ENCODE measurements at regions not wholly inside any gene's neighbourhood (a gene's known extent, or its start where the extent isn't known, plus 50 kb on each side); places are given as distances from the start of the nearest gene placed in this dataset.
"Not testable (repeated sequence)": the region's sequence is repeated elsewhere in the genome, so short reads cannot be mapped to it uniquely, and the experiment has no call there.

DNA sequence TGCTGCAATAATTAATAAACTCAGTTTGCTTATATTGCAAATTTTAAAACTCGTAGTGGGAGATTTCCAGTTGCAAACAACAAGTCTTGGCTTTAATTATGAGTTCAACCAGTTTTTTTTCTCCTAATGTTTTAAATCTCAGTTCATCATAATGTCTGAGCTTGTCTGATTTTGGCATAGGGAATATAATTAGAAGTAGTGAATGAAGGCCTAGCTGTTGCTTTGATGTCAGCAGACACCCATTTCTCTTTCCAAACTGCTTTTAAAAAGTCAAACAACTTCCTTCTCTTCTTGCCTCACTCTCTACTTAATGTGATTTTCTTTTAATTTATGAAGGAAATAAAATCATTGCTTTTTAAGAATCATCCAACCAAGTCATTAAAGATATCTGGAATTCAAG, 1462.1 kb downstream of the DPP10 start:
- DNase-seq, result no peak

DNA sequence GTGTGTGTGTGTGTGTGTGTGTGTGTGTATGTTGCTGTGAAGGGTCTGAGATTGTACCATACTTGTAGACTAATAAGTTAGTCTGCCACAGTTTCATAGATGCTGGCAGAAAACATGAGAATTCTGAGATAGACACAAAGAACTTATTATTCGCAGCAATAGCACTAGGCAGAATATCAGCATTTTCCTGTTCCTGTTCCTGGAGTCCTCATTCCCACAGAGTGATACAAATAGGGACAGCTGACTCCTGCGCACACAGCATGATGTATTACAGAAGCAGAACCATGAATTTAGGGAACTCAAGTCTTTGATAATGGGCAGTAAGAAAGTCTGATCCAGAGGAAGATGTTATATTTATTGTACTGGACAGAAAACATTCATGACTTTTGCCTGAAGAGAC, 1466.3 kb downstream of the DPP10 start:
- DNase-seq, result no peak

DNA sequence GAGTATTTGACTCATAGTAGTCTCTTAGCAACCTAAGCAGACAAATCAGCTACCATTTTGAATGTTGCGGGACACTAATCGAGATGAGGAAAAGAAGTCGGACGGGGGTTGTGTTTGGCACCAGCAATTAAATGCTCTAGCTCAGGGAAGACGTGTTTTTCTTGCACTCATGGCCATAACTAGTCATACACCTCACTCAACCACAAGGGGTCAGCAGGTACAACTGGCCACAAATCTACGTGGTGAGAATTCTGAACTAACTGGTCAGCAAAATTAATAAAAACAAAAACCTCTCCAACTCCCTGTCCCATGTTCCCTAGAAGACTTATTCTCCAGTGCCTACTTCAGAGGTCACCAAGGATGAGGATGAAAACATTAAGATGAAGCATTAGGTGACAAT, 1467.8 kb downstream of the DPP10 start:
- peak in 1 of 2 experiments; percentile 16 for DNase-seq

DNA sequence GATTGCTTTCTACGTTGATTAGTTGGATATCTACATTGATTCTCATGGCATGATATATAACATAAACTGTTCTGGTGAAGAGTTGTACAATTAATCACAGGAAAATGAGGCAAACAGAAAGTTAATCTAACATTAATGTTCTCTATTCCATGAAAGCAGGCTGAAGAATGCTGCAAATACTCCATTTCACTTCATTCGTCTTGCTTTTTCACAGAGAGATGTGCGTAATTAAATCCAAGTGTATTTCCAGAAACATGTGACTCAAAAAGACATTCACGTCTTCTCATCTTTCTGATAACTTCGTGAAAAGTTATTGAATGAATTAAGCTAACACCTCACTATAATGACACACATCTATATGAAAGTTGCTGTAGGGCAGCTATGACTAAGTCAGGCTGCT, 1471.5 kb downstream of the DPP10 start:
- DNase-seq, result no peak

DNA sequence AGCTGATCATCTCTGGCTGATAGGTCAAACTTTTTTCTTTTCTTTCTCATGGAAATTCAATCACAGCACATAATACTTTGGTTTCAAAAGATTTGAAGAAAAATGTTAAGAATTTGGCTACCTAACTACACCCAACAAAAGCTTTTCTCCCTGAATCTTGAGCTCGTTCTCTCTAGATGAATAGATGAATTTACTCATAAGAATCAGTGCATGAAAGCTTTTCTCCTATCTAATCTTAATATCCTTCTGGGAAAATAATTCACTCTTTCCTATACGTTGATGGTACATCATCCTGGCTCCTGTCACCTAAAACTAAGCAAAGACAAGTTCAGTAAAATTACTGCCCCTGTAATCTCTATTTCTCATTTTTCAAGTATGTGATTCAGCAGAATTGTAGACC, 1479.1 kb downstream of the DPP10 start:
- DNase-seq, result no peak

DNA sequence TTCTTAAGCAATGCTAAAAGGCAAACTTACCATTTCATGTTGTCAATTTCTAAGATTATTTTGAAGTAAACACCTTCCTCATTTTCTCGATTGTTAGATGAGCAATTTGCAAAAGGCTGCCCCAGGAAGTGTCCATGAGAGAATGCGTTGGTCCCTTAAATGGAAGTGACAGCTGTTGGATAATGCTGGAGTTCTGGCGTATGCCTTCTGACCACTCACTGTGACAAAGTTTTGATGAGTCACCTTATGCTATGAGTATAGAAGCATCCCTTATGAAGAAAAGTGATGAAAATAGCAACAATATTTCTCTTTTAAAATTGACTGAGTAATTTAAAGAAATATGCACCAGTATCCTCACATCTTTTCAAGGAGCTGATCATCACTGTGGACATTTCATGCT, 1497.5 kb downstream of the DPP10 start:
- DNase-seq, result no peak

DNA sequence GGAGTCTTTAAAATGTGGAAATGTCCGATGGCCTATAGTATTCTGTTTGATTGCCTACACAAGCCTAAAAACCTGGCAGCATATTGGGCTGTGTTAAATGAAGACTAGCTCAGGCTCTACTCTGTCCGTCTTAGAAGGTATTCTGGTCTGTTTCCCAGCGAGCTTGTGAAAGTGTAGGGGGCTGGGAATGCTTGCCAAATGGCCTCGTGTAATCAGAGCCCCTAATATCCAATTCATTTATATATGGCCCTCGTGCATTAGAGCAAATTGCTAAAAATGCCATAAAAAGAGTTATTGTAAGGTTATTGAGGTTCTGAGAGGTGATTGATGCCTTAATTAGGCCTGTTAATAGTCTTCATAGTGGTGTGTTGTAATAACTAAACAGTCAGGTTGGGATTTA, 1500.4 kb downstream of the DPP10 start:
- DNase-seq, result no peak

DNA sequence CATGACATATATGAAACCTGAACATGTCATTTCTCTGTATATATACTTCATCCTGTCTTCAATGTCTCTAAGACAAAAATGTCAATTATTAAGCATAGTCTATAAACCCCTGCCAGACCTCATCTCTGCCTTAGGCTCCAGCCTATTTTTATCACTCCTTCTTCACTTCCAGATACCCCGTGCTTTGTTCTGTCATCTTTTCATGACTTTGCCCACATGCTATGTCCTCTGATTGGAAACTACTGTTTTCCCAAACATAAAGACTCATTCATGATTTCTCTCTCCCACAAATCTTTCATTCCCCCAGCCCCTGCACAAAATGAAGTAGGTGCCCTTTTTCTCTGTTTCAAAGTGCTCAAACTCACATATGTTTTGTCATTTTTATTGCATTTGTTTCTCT, 1503.9 kb downstream of the DPP10 start:
- DNase-seq, result no peak

DNA sequence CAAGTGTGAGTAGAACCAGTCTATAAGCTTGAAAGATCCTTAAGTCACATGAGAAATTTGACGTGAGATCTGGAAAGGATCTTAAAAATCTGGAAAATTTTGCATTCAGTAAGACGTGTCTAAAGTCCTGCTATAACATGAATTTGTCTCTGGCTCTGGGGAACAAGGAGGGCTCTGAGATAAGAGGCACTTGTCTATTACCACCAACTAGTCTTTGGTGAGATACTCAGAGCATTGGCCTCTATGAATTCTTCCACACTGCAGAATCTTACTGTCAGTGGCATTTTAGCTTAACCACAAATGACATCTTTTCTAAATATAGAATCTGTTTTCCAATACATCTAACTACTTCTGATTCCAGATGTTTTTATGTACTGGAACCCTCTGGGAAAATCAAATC, 1504.5 kb downstream of the DPP10 start:
- DNase-seq, result no peak

DNA sequence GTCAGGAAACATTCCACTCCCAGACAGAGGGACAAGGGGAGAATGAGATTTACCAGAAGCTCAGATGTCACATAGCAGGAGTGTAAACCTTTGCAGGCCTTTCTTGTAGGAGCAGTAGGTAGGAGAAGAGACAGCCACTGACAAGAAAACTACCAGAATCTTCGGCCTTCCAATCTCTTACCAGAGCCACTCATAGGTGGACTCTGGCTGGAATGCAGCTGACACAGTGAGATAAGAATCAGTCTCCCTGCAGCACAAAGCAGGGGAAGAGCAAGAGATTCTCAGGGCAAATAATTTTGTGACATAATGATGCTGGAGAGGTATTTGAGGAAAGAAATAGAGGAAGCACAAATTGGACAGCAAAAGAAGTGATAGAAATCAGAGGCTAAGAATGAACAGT, 1534.5 kb downstream of the DPP10 start:
- no peak for DNase-seq

DNA sequence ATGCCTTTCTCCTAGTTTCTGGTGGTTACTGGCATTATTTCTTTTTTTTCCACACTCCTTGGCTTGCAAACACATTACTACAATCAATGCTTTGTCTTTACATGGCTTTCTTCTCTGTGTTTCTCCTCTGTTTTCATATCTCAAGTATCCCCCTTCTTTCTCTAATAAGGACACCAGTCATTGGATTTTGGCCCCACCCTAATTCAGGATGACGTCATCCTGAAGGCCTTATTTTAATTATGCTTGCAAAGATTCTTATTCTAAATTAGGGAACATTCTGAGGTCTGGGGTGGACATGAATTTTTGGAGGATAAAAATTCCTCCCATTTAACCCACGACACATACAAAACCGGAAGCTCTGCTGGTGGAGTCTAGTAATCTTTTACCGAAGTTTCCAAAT, 1556.6 kb downstream of the DPP10 start:
- DNase-seq, result no peak

DNA sequence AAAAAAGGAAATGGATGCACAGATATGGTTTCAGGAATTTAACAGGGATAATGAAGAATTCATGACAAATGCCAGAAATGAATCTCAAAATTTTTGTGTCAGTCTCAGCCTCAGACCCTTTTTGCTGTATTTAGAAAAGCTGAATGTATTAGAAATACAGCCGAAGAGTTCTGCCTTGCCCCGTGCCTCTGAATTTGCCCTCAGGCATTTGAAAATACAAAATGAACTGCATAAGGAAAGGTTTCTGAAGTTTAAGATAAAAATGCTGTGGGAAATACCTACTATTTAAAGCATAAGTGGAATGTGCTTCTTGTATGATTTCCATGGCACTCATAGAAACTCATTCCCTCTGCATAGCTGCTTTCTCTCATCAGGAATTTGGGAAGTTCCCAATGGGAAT, 1580.6 kb downstream of the DPP10 start:
- DNase-seq, result no peak

DNA sequence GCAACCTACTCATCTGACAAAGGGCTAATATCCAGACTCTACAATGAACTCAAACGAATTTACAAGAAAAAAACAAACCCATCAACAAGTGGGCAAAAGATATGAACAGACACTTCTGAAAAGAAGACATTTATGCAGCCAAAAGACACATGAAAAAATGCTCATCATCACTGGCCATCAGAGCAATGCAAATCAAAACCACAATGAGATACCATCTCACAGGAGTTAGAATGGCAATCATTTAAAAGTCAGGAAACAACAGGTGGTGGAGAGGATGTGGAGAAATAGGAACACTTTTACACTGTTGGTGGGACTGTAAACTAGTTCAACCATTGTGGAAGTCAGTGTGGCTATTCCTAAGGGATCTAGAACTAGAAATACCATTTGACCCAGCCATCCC, 1596.3 kb downstream of the DPP10 start:
- DNase-seq, result not testable (repeated sequence)

DNA sequence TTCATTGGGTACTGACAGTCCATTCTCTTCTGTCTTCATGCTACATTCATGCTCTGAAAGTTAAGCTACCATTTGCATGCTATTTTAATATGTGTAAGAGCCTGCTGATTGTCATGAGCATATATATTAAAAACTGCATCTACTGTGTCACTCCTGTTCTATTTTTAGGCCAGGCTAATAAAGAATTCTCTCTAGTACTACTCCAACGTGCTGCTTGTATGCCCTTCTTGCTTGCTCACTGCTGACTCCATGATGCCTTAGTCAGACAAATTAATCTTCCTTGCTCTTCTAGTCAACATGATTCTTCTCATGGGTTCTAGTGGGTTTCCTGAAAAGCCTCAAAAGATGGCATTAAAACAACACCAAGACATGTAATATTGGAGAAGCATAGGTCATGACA, 1600.1 kb downstream of the DPP10 start:
- no peak for DNase-seq

DNA sequence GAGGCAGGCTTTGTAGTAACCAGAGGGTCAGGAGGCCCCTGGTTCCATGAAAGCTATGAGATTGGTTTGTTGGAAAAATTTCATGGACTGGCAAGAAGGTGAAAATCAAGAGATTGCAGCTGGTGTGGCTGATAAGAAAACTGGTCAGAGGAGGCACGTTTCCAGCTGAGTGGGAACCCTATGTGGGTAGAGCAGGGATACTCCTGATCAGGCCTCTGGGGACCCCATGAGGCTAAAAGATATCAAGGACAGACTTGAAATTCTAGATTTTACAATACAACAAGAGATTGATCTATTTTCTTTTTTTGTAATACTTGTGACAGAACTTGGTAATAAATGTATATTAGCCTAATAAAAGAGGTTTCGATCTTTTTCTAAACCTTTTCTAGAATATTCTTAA, 1615.1 kb downstream of the DPP10 start:
- DNase-seq, result no peak

DNA sequence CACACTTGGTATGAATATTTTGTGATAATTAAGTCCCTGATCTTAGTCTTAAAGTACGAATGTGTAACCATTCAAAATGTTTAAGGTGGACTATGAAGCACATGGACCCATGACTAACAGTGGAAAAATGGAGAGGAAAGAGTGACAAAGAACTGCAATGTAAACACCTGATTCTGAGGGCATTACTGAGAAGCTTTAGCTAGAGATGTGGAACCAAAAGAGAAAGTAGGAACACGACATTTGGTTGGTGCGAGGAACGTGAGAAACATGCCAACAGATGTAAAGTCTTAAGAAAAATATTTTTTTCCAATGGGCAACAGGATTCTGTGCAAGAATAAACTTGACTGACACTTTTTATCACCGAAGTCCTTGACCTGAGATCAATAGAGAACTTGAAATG, 1618.6 kb downstream of the DPP10 start:
- DNase-seq, result no peak

DNA sequence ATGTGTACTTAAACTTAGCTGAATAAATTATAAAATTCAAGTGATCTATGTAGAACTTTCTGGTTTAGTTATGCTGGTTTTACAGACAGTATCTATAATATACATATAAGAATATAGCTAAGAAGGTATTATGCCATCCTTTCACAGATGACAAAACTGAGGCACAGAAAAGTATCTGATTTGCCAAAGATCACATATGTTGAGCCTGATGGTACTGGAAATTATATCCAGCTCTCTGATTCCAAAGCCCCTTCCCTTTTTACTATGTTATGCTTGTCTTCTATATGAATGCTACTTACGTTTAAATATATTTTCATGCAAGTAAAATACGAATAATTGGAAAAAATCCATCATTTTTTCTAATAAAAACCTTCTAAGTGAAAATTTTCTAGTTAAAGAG, 1631.3 kb downstream of the DPP10 start:
- DNase-seq, result no peak

DNA sequence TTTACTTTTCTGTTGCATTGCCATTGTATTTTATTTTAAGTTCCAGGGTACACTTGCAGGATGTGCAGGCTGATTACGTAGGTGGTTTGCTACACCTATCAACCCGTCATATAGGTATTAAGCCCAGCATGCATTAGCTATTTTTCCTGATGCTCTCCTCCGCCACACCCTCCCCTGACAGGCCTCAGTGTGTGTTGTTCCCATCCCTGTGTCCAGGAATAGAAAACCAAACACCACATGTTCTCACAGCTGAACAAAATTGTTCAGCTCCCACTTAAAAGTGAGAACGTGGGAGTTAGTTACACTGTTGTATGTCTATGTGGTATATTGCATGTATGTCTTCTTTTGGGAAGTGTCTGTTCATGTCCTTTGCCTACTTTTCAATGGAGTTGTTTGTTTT, 1631.7 kb downstream of the DPP10 start:
- DNase-seq, result no peak

DNA sequence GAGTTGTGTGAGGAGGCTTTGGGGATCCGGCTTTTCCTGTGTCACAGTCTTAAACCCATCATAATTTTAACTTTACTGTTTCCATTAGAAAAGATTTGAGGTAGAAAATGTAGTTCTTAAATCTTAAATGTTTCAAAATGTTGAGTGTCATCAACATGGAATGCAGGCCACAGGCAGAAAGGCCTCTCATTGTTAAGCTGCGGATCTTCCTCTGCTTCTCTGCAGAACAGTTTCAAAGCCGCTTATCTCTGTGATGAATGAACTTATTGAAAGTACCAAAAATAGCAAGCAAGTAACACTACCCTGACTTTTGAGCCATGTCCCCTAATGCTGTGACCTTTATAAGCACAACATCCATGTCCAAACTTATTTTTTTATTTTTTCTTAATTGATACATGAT, 1645.8 kb downstream of the DPP10 start:
- no peak for DNase-seq

DNA sequence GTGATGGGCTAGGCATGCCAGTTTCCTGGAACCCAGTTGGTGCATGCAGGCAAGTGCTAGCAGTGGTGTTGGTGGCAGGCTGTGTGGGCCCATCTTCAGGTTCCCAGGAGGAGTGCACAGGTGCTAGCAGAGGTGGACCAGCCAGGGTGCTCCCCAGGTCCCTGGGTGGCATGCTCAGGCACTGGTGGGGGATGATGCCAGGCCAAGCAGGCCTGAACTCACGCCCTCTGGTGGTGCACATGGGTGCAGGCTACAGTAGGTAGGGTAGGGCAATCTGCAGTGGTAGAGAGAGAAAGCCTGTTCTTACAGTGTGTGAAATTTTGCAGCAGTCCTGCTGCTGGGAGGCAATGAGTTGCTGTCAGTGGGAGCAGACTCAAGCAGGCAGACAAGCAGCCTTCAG, 1651.8 kb downstream of the DPP10 start:
- DNase-seq, result peak in 1 of 2 experiments; percentile 5

DNA sequence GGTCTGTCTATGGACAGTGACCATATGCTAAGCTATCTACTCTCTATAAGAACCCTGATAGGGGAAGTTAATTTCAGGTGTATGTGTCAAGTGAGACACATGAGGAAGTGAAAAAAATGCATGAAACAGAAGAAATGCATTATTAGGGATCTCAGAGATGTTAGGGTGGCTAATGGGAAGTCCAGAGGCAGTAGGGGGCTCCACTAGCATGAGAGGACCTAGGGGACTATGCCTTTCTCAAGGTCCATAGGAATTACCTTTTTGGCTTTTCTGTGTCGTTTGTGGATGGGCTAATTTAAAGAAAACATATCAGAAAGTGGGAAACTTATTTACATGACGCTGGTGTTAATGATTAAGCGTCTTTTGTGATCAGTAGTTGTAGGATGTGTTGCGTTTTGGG, 1653.2 kb downstream of the DPP10 start:
- DNase-seq, result no peak

DNA sequence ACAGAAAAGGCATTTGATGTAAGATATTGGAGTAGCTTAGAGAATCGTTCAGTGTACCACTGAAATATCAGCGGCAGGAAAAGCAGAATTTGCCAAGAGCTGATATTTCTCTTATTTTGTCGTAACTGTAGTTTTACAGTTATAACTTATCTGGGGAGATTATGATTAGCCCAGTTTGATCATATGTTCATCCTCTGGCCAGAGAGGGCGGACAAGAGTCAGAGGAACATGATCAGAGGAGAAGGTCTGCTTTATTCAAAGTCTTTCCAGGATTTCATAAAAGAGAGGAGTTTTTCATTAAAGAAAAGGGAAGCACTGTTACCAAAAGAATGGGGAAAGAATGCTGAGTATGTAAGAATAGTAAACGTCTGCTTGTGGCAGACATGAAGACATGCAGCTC, 1655.6 kb downstream of the DPP10 start:
- no peak for DNase-seq

DNA sequence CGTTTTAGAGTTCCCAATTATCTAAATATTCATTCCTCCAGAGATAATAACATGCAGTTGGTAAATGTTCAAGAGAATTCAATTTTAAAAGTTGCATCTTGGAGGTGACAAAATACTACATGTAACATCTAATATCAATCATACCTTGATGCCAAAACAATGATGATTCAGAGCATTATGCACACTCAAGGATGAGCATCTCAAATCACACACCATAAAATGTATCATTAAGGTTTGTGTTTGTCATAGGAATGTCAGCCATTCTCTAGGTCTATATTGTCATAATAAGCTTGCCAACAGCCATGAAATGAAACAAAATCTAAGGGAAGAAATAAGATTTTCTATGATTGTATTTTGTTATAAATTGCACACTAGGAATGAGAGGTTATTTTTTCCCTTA, 1667.0 kb downstream of the DPP10 start:
- DNase-seq, result no peak

DNA sequence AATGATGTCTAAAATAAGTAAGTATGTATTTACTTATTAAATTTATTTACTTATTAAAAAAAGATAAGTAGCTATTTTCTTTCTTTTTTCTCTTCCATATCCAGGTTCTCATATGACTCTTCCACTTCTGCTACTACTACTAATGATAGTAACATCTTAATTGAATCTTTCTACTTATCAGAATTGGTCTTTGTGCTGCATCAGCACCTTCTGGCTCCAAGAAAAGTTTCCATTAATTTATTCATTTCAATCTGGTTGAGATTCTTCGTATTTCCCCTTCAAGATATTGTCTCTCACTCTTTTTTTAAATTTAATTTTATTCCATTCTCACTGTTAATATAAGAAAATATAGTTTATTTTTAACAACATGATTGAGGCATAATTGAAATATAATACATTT, 1675.4 kb downstream of the DPP10 start:
- no peak for DNase-seq

DNA sequence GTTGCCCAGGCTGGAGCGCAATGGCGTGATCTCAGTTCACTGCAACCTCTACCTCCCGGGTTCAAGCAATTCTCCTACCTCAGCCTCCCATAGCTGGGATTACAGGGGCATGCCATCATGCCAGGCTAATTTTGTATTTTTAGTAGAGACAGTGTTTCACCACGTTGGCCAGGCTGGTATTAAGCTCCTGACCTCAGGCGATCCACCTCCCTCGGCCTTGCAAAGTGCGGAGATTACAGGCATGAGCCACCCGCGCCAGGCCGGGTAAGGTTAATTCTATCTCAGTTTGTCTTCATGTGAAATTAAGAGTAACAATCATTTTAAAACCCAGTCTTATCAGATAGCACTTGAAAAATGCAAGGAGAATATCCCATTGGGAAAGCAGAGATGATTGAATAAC, 1681.7 kb upstream of the DDX18 start:
- no peak for DNase-seq

DNA sequence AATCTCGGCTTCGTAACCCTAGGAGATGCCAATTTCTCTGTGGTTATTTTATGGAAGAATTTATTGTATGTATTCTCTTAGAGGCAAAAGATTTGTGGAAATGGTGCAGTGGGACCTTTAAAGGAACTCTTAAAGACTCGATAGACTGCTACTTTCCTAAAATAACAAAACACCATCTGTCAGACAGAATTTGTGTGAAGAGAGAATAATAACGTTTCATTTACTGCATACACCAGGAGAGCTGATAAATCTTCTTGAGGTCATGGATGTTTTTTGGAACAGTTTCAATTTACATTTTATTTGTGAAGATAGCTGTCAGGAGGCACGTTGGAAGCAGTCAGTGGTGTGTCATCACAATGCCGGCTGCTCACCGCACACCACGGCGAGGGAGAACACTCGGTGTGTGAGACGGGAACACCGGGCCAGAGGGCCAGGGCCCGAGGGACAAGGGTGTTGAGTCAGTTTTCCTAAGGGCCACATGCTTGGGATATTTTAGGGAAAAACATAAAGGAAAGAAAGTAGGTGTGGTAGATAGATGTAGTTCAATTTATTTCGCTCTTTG, 1681.0 kb upstream of the DDX18 start:
- peak in 1 of 2 experiments; percentile 7 for DNase-seq
